KG1 (cell line): ENCODE measurements at regions not wholly inside any gene's neighbourhood (a gene's known extent, or its start where the extent isn't known, plus 50 kb on each side); places are given as distances from the start of the nearest gene placed in this dataset.
"Not testable (repeated sequence)": the region's sequence is repeated elsewhere in the genome, so short reads cannot be mapped to it uniquely, and the experiment has no call there.

ENCODE experiments used
- DNase-seq: peaks from one replicate; lab custom pipeline; 2025; lab: John Stamatoyannopoulos, UW

- DNase-seq, result no peak
Measured at GRCh38 chr2:145530653-145531052, 1010.7 kb upstream of the ZEB2 start.

DNA sequence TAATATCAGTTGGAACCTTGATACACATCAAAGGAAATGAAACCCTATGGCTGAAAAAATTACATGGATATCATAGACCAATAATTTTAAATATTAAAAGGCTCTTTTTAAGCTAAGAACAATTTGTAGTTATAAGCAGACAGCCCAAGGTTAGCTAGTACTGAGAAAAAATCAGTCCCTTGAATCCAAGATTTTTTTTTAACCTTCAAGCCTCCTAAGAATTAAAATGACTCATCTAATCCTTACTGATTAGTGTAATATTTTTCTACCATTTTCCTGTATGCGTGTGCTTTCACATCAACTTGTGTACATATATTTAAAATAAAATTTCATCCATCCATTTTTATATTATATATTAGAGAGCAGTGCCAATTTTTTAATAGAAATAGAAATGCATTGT lies 1004.9 kb upstream of the ZEB2 start:
- DNase-seq, result no peak

DNA sequence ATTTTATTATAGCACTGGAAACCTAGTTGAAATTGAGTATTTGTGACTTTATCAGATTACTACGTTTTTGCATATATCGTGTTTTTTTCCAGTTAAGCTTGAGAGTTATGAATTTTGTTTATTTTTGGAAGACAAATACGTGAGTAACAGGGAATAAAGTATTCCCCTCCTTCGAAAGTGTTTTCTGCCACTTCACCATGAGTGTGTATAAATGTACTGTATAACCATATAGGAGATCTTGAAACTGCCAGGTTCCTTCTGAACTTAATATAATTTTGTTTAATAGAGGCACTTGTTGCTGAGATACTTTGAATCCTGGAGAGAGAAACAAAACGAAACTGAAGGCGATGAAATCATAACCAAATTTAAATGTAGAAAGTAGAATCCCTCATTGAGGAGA lies 1004.4 kb upstream of the ZEB2 start:
- no peak for DNase-seq

GRCh38 chr2:145519254-145519653 lies 999.3 kb upstream of the ZEB2 start:
- not testable (repeated sequence) for DNase-seq

DNA sequence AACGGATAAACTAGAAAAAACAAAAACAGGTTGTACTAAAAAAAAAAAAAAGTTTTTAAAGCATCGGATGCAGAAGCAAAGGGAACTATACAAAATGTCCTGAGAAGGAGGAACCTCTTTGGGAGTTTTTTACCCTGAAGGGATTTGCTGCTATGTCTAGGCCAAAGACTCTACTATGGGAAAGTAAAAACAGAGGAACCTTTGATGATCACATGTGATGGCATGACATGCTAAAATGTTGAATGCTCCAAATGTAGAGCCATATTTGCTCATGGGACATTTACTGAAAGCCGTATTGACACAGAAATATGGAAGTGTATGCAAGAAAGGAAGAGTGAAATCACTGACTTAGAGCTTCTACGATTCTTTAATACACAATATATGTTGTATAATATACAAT lies 992.0 kb upstream of the ZEB2 start:
- DNase-seq, result no peak

GRCh38 chr2:145503511-145503910 lies 983.6 kb upstream of the ZEB2 start:
- no peak for DNase-seq

DNA sequence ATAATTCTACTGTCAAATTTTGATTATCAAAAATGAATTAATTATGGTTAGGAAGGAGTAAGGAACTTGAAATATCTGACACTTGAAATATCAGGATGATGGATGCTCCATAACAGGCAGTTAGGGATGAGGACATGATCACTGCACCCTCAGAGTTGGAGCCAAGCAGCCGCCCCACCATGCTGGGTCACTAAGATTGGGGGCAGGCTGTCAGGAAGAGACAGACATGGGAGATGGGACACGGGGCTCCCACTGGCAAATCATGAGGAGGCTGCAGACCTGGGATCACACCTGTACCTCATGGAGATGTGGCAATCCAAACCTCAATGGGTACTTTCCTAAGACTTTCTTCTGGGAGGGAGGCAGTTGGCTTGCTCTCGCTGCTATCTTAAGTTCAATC lies 982.0 kb upstream of the ZEB2 start:
- no peak for DNase-seq

GRCh38 chr2:145495590-145495989 lies 975.7 kb upstream of the ZEB2 start:
- DNase-seq, result no peak

DNA sequence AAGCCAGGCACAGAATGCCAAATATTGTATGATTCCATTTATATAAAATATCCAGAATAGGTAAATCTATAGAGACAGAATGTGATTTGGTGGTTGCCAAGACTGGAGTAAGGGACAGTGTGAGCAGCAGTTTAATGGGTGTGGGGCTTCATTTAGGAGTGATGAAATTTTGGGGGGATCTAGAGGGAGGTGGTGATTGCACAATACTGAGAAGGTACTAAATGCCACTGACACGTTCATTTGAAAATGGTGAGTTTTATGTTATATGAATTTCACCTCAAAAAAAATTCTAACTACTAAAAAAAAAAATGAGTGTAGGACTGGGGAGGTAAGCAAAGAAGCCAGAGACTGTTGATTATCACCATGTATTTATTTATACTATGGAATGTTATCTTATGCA lies 974.5 kb upstream of the ZEB2 start:
- DNase-seq, result no peak

DNA sequence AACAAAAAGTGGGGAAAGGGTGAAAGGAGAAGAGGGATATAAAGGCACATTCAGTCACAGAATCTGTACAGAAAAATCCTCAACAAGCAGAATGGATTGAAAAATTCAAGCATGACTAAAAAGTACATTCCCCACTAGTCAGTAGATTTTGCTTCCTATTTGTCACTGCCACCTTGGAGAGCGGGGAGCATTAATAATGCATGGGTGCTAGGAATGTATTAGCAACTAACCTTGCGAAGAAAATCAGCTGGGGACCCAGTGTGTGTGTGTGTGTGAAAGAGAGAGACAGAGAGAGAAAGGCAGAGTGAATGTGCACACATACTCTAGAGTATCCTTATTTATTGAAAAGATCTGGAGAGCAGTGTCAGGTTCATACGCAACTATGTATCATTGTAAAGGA lies 968.7 kb upstream of the ZEB2 start:
- no peak for DNase-seq

- DNase-seq, result peak; percentile 3
Measured at GRCh38 chr2:145484448-145485097, 964.7 kb upstream of the ZEB2 start.

DNA sequence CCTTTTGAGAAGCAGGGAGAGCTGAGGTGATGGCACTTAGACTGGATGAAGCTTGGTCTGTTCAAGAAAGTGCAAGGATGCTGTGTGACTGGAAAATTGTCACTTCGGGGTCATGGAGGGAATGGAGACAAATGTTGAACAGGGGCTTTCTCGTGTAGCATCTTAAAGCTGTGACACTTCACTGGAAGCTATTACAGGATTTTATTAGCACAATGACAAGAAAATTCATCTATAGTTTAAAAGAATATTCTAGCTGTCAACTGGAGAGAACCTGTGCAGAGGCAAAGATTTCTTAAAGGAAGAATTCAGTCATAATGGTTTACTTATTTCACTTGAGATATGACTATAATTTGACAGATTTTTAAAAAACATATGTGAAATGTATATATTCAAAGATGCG lies 963.9 kb upstream of the ZEB2 start:
- no peak for DNase-seq

DNA sequence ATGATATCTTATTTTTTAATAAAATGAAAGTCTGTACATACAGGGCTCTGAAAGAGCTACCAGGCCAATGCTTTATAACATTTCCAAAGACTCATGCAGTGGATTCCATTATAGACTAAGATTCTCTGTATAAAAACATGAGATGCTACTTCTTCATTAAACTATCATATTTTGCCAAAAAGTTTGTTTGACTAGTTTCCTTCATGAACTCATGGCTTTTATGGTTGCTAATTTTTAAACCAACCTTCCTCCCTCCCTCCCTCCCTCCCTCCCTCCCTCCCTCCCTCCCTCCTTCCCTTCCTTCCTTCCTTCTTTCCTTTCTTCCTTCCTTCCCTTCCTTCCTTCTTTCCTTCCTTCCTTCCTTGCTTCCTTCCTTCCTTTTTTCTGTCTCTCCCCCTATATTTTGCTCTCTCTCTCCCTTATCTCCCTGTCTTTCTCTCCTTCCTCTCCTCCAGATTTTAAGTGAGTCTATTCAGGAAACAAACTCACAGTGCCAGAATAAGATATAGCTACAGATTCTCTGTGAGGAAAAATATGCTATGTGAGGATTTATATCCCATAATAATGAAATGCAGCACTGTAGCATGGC lies 961.5 kb upstream of the ZEB2 start:
- no peak for DNase-seq

DNA sequence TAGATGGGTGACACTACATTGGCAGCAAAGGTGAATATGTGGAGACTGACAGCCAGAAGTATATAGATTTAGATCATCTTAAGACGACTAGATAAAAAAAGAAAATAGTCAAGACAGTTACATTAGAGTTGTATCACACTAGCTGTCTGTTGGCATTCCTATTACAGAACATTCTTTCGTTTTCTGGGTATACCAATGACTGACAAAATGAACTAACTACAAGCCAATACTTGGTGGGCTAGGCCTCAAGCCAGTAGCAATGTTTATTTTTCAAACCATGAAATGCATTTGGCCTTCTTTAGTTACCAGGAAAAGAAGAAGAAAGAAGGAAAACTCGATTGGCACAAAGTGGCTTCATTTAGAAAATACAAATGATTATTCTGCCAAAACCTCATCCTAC lies 944.9 kb upstream of the ZEB2 start:
- DNase-seq, result no peak

GRCh38 chr2:145460112-145460511 lies 940.2 kb upstream of the ZEB2 start:
- DNase-seq, result no peak

- DNase-seq, result no peak
Measured at GRCh38 chr2:145431181-145431951, 911.4 kb upstream of the ZEB2 start.

DNA sequence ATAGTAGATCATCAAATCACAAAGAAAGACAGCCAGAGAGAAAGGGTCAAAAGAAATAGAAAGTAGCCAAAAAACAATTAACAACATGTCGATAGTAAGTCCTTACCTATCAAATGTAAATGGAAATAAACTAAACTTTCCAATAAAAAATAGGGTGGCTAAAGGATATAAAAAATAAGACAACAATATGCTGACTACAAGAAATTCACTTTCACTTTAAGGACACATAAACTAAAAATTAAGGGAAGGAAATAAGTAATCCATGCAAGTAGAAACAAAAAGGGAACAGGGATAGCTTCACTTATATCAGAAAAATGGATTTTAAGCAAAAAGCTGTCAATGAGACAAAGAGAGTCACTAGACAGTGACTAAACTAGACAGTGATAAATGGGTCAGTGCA lies 903.9 kb upstream of the ZEB2 start:
- DNase-seq, result no peak

GRCh38 chr2:145422576-145422975 lies 902.7 kb upstream of the ZEB2 start:
- no peak for DNase-seq

GRCh38 chr2:145421841-145422240 lies 901.9 kb upstream of the ZEB2 start:
- DNase-seq, result no peak

- DNase-seq, result no peak
Measured at GRCh38 chr2:145416640-145417039, 896.7 kb upstream of the ZEB2 start.

DNA sequence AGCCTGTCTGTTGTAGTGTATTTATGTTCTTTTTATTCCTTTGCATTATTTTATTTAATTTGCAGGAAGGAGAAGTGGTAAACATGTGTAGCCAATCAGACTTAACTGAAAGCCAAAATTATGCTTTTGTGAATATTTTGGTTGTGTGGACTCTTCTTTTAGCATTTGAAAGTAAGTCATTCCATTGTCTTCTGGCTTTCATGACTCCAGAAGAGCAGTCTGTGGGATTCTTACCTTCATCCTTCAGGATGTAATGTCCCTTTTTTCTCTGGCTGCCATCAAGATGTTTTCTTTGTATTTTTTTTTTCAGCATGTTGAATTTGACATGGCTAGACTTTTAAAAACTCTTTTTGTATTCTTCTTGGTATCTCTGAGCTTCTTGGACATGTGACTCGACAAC lies 895.2 kb upstream of the ZEB2 start:
- no peak for DNase-seq

DNA sequence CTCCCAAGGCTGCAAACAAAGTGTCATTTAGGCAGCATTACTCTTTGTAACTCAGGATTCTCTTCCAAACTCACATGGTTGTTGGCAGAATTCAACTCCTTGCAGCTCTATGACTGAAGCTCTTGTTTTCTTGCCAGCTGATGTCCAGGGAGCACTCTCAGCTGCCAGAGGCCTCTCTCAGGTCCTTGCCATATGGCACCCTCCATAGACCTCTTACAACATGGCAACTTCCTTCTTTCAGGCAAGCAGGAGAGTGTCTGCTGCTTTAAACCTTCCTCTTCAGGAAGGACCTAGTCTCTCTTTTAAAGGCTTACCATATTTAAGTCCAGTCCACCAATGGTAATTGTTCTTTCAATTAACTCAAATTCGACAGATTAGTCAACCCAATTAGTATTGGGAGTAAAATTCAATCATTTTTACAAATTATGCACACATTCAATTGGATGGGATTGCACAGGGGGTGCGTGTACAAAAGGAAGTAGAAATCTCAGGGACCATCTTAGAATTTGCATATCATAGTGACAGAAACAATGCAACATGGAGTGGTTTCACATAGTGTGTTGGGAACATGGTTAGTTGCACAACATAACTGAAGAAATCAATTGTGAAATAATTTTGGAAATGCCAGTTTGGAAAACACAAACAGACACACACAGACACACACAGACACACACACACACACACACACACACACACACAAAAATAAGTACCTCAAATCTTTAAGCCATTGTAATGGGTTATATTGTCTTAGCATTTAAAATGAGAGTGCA lies 893.5 kb upstream of the ZEB2 start:
- DNase-seq, result no peak

GRCh38 chr2:145412155-145412554 lies 892.2 kb upstream of the ZEB2 start:
- no peak for DNase-seq
